ENCODE measurements at regions not wholly inside any gene's neighbourhood (a gene's known extent, or its start where the extent isn't known, plus 50 kb on each side); places are given as distances from the start of the nearest gene placed in this dataset.

- TF ChIP-seq TARDBP (IDR thresholded peaks at IDR 0.05), result no peak
- TF ChIP-seq FOXM1 (IDR thresholded peaks at IDR 0.05; ENCODE audit: borderline replicate concordance), result no peak
- no peak for TF ChIP-seq SP1 (IDR thresholded peaks at IDR 0.05)
- no peak for TF ChIP-seq LEF1 (IDR thresholded peaks at IDR 0.05; ENCODE audit: borderline replicate concordance)
- TF ChIP-seq ELF4 (IDR thresholded peaks at IDR 0.05), result no peak
- no peak for TF ChIP-seq L3MBTL2 (conservative IDR thresholded peaks at IDR 0.05)
- TF ChIP-seq SUZ12 (IDR thresholded peaks at IDR 0.05), result no peak
- TF ChIP-seq FOXK2 (IDR thresholded peaks at IDR 0.05), result no peak
Observed at GRCh38 chr2:203649176-203649814, 57.1 kb upstream of the CD28 start.
